ENCODE measurements at regions not wholly inside any gene's neighbourhood (a gene's known extent, or its start where the extent isn't known, plus 50 kb on each side); places are given as distances from the start of the nearest gene placed in this dataset.

- H3K4me1 ChIP-seq (ENCODE audit: insufficient read depth, low read length, poor library complexity, severe bottlenecking) = no peaks in the 10 kb centered on the region
- no peak overlapping the region for H3K4me3 ChIP-seq (ENCODE audit: low read depth, low read length, poor library complexity, severe bottlenecking)
- intact Hi-C loops (cut with micrococcal nuclease; ENCODE audit: unreplicated experiment) = no loop called here
- H3K4me2 ChIP-seq (ENCODE audit: low read length) = no peak overlapping the region
- H2AFZ ChIP-seq (ENCODE audit: low read length) = no peak overlapping the region
- H3K36me3 ChIP-seq (ENCODE audit: insufficient read depth, low read length) = no peaks in the 10 kb centered on the region
- ChIA-PET POLR2A (no interaction called here), CTCF (ENCODE audit: unreplicated experiment) (no interaction called here)
- no peak overlapping the region for H3K27ac ChIP-seq (ENCODE audit: low read depth, low read length, poor library complexity, severe bottlenecking)
- TF ChIP-seq CTCF (conservative IDR thresholded peaks at IDR 0.05; ENCODE audit: low read length) = no peak
- TF ChIP-seq EZH2phosphoT487 (IDR thresholded peaks at IDR 0.05; ENCODE audit: borderline replicate concordance, low read depth, low read length) = no peak
- no peaks in the 10 kb centered on the region for H3K9me3 ChIP-seq (ENCODE audit: low read length)
- no peak for DNase-seq (ENCODE audit: low spot score)
- no TSS peak for BruUV-seq (replicated peaks)
- no peaks in the 10 kb centered on the region for H4K20me1 ChIP-seq (ENCODE audit: insufficient read depth, low read length)
- H3K79me2 ChIP-seq (ENCODE audit: insufficient read depth, low read depth, low read length) = no peaks in the 10 kb centered on the region
- no peaks in the 10 kb centered on the region for H3K9me2 ChIP-seq (ENCODE audit: insufficient read depth, low read length)
Observed at GRCh38 chr5:8919096-8919495, 626.8 kb downstream of the SEMA5A start.

DNA sequence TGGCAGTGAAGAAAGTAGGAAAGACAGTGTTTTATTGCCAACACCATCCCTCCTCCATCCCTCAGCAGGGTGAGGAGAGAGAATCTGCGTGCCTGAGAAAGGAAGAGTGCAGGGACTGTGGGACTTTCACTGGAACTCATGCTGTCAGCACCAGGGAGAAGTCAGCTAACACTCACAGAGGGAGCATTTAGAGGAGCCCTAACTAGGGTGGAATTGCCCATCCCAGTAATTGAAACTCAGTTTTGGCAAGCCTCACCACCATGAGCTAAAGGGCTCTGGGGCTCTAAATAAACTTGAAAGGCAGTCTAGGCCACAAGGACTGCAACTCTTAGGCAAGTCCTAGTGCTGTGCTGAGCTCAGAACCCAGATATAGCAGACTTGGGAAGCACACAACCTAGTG lies 622.3 kb downstream of the SEMA5A start:
- Histone ChIP-seq H3K36me3 (ENCODE audit: insufficient read depth, low read length) (no peaks in the 10 kb centered on the region), H3K9me2 (ENCODE audit: insufficient read depth, low read length) (no peaks in the 10 kb centered on the region), H4K20me1 (ENCODE audit: insufficient read depth, low read length) (no peaks in the 10 kb centered on the region), H3K79me2 (ENCODE audit: insufficient read depth, low read depth, low read length) (no peaks in the 10 kb centered on the region), H2AFZ (ENCODE audit: low read length) (no peak overlapping the region), H3K4me2 (ENCODE audit: low read length) (no peak overlapping the region), H3K27ac (ENCODE audit: low read depth, low read length, poor library complexity, severe bottlenecking) (no peak overlapping the region), H3K9me3 (ENCODE audit: low read length) (no peaks in the 10 kb centered on the region), H3K4me1 (ENCODE audit: insufficient read depth, low read length, poor library complexity, severe bottlenecking) (no peaks in the 10 kb centered on the region), H3K4me3 (ENCODE audit: low read depth, low read length, poor library complexity, severe bottlenecking) (no peak overlapping the region)
- TF ChIP-seq CTCF (conservative IDR thresholded peaks at IDR 0.05; ENCODE audit: low read length) (no peak), EZH2phosphoT487 (IDR thresholded peaks at IDR 0.05; ENCODE audit: borderline replicate concordance, low read depth, low read length) (no peak)
- ChIA-PET POLR2A (no interaction called here), CTCF (ENCODE audit: unreplicated experiment) (no interaction called here)
- DNase-seq (ENCODE audit: low spot score) = no peak
- intact Hi-C loops (cut with micrococcal nuclease; ENCODE audit: unreplicated experiment) = no loop called here
- BruUV-seq (replicated peaks) = no TSS peak

DNA sequence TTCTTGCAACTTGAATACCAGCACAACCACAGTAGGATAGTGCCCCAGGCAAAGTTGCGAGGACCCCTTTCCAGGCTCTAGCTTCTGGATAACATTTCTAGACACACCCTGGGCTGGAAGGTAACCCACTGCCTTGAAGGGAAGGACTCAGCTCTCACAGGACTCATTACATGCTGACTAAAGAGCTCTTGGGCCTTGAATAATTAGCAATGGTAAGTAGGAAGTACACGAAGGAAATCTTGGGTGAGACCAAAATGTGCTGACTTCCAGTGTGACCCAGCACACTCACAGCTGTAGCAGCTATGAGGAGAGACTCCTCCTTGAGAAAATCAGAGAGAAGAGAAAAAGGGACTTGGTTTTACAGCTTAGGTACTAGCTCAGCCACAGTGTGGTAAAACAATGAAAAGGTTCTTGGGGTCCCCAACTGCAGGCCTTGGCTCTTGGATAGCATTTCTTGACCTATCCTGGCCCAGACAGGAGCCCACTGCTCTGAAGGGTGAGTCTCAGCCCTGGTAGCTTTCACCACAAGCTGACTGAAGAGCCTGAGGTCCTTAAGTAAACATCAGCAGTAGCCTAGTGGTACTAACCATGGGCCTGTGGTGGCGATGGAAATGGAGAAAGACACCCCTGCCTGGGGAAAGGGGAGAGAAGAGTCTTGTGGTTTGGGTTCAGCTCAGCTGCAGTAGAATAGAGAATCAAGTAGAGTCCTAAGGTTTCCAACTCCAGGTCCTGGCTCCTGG lies 621.7 kb downstream of the SEMA5A start:
- TF ChIP-seq EZH2phosphoT487 (IDR thresholded peaks at IDR 0.05; ENCODE audit: borderline replicate concordance, low read depth, low read length) (no peak), CTCF (conservative IDR thresholded peaks at IDR 0.05; ENCODE audit: low read length) (no peak)
- Histone ChIP-seq H3K9me2 (ENCODE audit: insufficient read depth, low read length) (no peaks in the 10 kb centered on the region), H3K27ac (ENCODE audit: low read depth, low read length, poor library complexity, severe bottlenecking) (no peak overlapping the region), H3K4me1 (ENCODE audit: insufficient read depth, low read length, poor library complexity, severe bottlenecking) (no peaks in the 10 kb centered on the region), H4K20me1 (ENCODE audit: insufficient read depth, low read length) (no peaks in the 10 kb centered on the region), H2AFZ (ENCODE audit: low read length) (no peak overlapping the region), H3K79me2 (ENCODE audit: insufficient read depth, low read depth, low read length) (no peaks in the 10 kb centered on the region), H3K36me3 (ENCODE audit: insufficient read depth, low read length) (no peaks in the 10 kb centered on the region), H3K4me2 (ENCODE audit: low read length) (no peak overlapping the region), H3K9me3 (ENCODE audit: low read length) (no peaks in the 10 kb centered on the region), H3K4me3 (ENCODE audit: low read depth, low read length, poor library complexity, severe bottlenecking) (no peak overlapping the region)
- intact Hi-C loops (cut with micrococcal nuclease; ENCODE audit: unreplicated experiment) = no loop called here
- no TSS peak for BruUV-seq (replicated peaks)
- no peak for DNase-seq (ENCODE audit: low spot score)
- ChIA-PET POLR2A (interaction anchor here (0.7 kb wide), 1 partner anchor 223 kb away, joined by 5 read pairs; no protein-coding TSS in a partner anchor), CTCF (ENCODE audit: unreplicated experiment) (interaction anchor here (0.5 kb wide), 1 partner anchor 16 kb away, joined by 3 read pairs; no protein-coding TSS in a partner anchor)
